Psoas muscle (tissue), 7 donors: ENCODE measurements at regions not wholly inside any gene's neighbourhood (a gene's known extent, or its start where the extent isn't known, plus 50 kb on each side); places are given as distances from the start of the nearest gene placed in this dataset.

Experiments used
- ATAC-seq, 4 donors: fragments of 200-7000 bp; cut with Tn5 transposase; one replicate each; pipeline ENCODE4 v1.9.1; 2020; ENCODE audit warnings: moderate library complexity in 3 of 4, mild to moderate bottlenecking in 2 of 4
- DNase-seq, 2 donors: peaks; one replicate each; pipeline ENCODE4 v3.0.0-alpha.2; 2020
- H3K27ac ChIP-seq: fragments of 200-600 bp; one replicate; pipeline ENCODE4 v1.8.0; 2022
- H3K27me3 ChIP-seq, 3 donors: fragments of 200-600 bp in 1 of 3; one replicate each; pipeline versions ENCODE4 v1.6.1 to v1.8.0; 2013 to 2022; ENCODE audit warnings: low read length in 2 of 3, mild to moderate bottlenecking in 2 of 3, moderate library complexity in 1 of 3; ENCODE audit not compliant: insufficient read depth in 3 of 3
- H3K36me3 ChIP-seq, 2 donors: fragments of 200-600 bp in 1 of 2; one replicate each; pipeline versions ENCODE4 v1.6.1 to v1.8.0; 2013 to 2022; ENCODE audit warnings: low read depth in 1 of 2, mild to moderate bottlenecking in 1 of 2, moderate library complexity in 1 of 2; ENCODE audit not compliant: insufficient read depth in 1 of 2
- H3K4me1 ChIP-seq: fragments of 200-600 bp; one replicate; pipeline ENCODE4 v1.8.0; 2022
- H3K4me3 ChIP-seq: fragments of 200-600 bp; one replicate; pipeline ENCODE4 v1.8.0; 2022; ENCODE audit warnings: mild to moderate bottlenecking
- H3K9me3 ChIP-seq: fragments of 200-600 bp; one replicate; pipeline ENCODE4 v1.8.0; 2022
- WGBS, 3 donors: extraction: QIAGEN DNeasy Blood & Tissue Kit; methylation state at CpG; one replicate each; pipeline versions ENCODE4 v1.1.6 to v1.1.7; 2013; 5-methylcytosine and 5-hydroxymethylcytosine counted together
- intact Hi-C, 2 donors: fragments of 100-400 bp; cut with DNase I; formaldehyde crosslinking; loops; one replicate each; pipeline versions ENCODE4 v1.11.0 to v1.14.2; 2022
- TF ChIP-seq, protein P1 (sequence below): fragments of 200-600 bp; IDR thresholded peaks from one replicate; pipeline ENCODE4 v1.8.0; 2022; ENCODE audit warnings: antibody characterized with exemption
- donor health status: healthy with polysubstance abuse.
- donor health status: DM: no; HTN: no; CAD: no; lungs with moderate emphysema.
- donor health status: Bipolar disorder and iron deficiency.
- donor health status: healthy.
- donor health status: DM: yes; HTN: yes; CAD: no.
- donor health status: DM: no; HTN: no; CAD: no.
- donor health status: DM: yes; HTN: yes; CAD: no.

DNA sequence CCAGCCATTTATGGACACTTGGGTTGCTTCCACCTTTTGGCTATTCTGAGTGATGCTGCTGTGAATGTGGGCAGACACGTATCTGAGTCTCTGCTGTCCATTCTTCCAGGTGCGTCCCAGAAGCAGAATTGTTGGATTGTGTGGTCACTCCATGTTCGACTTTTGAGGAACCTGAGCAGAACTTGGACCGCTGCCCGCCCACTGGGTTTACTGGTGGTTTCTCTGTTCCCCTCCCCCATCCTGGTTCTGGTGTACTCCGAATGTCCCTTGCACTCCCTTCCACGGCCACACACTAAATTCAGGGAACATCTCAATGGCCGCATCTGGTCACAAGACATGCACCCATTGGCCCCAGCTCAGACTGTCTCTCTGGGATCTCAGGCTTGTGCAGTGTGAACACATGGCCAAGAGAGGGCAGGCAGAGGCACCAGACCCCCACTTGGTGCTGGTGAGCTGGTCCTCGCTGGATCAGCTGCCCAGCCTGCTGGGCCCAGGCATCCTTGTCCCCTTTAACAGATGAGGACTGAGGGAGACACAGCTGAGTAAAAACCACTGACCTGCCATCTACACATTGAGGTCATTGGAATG lies 565.1 kb downstream of the NPHP4 start:
- peaks cover 0 to 38% (median 7%) of the 10 kb centered on the region in 3 donors for H3K27me3 ChIP-seq
- no peak overlapping the region for H3K4me3 ChIP-seq
- intact Hi-C loops = no loop called here
- TF ChIP-seq, protein P1, sequence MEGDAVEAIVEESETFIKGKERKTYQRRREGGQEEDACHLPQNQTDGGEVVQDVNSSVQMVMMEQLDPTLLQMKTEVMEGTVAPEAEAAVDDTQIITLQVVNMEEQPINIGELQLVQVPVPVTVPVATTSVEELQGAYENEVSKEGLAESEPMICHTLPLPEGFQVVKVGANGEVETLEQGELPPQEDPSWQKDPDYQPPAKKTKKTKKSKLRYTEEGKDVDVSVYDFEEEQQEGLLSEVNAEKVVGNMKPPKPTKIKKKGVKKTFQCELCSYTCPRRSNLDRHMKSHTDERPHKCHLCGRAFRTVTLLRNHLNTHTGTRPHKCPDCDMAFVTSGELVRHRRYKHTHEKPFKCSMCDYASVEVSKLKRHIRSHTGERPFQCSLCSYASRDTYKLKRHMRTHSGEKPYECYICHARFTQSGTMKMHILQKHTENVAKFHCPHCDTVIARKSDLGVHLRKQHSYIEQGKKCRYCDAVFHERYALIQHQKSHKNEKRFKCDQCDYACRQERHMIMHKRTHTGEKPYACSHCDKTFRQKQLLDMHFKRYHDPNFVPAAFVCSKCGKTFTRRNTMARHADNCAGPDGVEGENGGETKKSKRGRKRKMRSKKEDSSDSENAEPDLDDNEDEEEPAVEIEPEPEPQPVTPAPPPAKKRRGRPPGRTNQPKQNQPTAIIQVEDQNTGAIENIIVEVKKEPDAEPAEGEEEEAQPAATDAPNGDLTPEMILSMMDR = no peak
- H3K4me1 ChIP-seq = no peaks in the 10 kb centered on the region
- no peaks in the 10 kb centered on the region for H3K36me3 ChIP-seq
- no peaks in the 10 kb centered on the region for H3K9me3 ChIP-seq
- ATAC-seq = no peak
- no peak for DNase-seq
- WGBS, 3 donors = 81 to 86% (median 84%) methylated on average over 9 of the region's 9 CpGs
- H3K27ac ChIP-seq = no peak overlapping the region

DNA sequence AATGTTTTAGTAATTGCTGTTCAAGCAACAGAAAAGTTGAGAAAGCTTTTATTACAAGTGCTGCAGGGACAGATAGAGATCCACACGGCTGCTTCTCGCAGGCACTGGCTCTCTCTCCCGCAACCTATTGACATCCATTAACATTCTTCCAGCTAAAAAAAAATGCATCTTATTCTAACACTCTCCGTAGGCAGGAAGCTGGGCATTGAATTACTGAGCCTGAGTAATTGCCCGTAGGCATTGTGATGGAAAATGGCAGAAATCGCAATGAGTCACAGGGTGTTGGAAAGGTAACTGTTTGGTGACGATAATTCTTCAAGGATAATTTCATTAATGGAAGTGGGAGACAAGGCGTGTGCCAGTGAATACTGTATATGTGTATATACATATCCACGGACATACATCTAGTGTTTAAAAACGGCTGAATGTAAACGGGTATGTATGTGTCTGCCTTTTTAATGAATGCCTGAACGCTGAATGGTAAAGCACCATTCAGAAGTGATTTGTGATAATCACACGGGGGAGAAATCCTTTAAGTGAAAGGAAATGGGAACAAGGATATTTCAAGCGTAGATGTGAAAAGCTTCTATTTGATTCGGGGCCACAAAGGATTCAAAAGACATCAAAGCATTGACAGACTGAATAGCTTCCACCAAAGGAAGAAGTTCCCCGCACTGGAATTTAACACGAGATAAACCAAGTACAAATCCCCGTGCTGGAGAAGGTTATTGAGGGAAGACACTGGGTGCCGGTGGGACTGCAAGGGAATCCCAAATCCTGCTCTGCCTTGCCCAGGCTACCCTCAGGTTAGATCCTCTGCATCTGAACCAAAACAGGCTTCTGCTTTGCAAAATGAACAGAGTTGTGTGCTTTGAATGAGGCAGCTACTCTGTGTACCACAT lies 567.2 kb downstream of the NPHP4 start:
- WGBS, 3 donors = 23 to 26% (median 25%) methylated on average over 19 of the region's 19 CpGs
- ATAC-seq (no peak), DNase-seq (no peak)
- H3K4me1 ChIP-seq = no peaks in the 10 kb centered on the region
- no peaks in the 10 kb centered on the region for H3K36me3 ChIP-seq
- H3K4me3 ChIP-seq = no peak overlapping the region
- no peak overlapping the region for H3K27ac ChIP-seq
- no peaks in the 10 kb centered on the region for H3K9me3 ChIP-seq
- TF ChIP-seq, protein P1 = no peak
- intact Hi-C loops = no loop called here
- H3K27me3 ChIP-seq = peaks cover 0 to 43% (median 11%) of the 10 kb centered on the region in 3 donors

DNA sequence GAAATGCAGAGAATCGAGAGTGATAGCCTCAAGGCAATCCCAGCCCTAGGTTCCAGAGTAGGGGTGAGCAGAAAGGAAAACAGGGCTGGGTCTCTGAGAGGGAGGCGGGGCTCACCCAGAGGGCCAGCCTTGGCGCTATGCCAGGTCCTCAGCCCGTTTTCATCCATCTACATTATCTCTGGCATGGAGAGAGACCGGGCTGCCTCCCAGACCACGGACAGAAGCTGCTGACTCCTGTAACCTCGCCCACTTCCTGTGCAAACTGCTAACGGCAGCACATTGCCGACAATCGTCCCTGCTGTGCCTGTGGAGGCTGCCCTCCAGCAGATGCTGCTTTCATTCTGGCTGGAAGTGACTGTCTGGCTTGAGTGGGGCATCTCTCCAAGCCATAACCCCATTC lies 569.1 kb downstream of the NPHP4 start:
- WGBS, 3 donors = 9 to 10% (median 10%) methylated on average over 10 of the region's 10 CpGs
- Histone ChIP-seq H3K27ac (no peak overlapping the region), H3K9me3 (no peaks in the 10 kb centered on the region), H3K4me3 (no peak overlapping the region), H3K27me3 (peaks cover 0 to 49% (median 9%) of the 10 kb centered on the region in 3 donors), H3K36me3 (no peaks in the 10 kb centered on the region), H3K4me1 (no peaks in the 10 kb centered on the region)
- ATAC-seq (peak in 2 of 4 donors; percentile 46 to 61), DNase-seq (no peak)
- intact Hi-C loops = no loop called here
- TF ChIP-seq, protein P1 = no peak

DNA sequence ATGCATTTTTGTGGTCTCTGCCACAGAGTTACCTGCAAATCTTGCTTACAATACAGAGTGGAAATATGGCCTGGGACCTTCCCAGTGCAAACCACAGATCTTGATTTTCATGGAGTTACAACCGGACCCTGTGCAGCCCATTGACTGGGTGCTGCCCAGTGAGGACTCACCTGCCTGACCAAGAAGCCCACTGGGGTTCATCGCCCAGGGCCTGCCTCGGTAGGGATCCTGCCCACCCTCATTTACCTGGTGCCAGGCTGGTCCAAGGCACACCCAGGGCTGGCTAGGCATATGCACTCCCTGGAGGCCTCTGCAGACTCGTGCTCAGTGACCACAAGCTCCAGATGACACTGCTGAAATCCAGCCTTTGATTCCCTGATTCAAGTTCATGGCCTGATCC lies 572.7 kb downstream of the NPHP4 start:
- H3K9me3 ChIP-seq = no peaks in the 10 kb centered on the region
- no peaks in the 10 kb centered on the region for H3K36me3 ChIP-seq
- no peak overlapping the region for H3K4me3 ChIP-seq
- intact Hi-C loops = no loop called here
- DNase-seq (no peak), ATAC-seq (no peak)
- no peaks in the 10 kb centered on the region for H3K4me1 ChIP-seq
- no peak overlapping the region for H3K27ac ChIP-seq
- TF ChIP-seq, protein P1 = no peak
- 75 to 93% (median 84%) methylated on average over 4 of the region's 4 CpGs for WGBS, 3 donors
- peaks cover 0 to 30% (median 4%) of the 10 kb centered on the region in 3 donors for H3K27me3 ChIP-seq
